Stimulated activated naive B cell treated with anti-CD40 and anti-IgM and Interleukin-4, amounts not matched to agents 10 μg/mL and 1 μg/mL and 100 μg/mL, for 72 hours (primary cell): ENCODE measurements at regions not wholly inside any gene's neighbourhood (a gene's known extent, or its start where the extent isn't known, plus 50 kb on each side); places are given as distances from the start of the nearest gene placed in this dataset.

Source experiments
- ATAC-seq, 2 donors: fragments of 150-1000 bp; cut with Tn5 transposase; replicated peaks; 2 replicates each; pipeline ENCODE4 v1.10.0; 2021; ENCODE audit warnings: moderate library complexity in 1 of 2
- DNase-seq: peaks from one replicate; pipeline ENCODE4 v3.0.0; 2021
- H3K27ac Mint-ChIP-seq: one replicate; pipeline ENCODE4 v1.8.0; 2022; ENCODE audit warnings: mild to moderate bottlenecking, mixed read lengths
- H3K27me3 Mint-ChIP-seq, 2 donors: one replicate each; pipeline ENCODE4 v1.8.0; 2022; ENCODE audit warnings: mixed read lengths in 2 of 2
- H3K36me3 Mint-ChIP-seq, 2 donors: one replicate each; pipeline ENCODE4 v1.8.0; 2022; ENCODE audit warnings: mixed read lengths in 2 of 2, mild to moderate bottlenecking in 1 of 2
- H3K4me1 Mint-ChIP-seq, 2 donors: one replicate each; pipeline ENCODE4 v1.8.0; 2022; ENCODE audit warnings: mixed read lengths in 2 of 2, mild to moderate bottlenecking in 1 of 2
- H3K4me3 Mint-ChIP-seq, 2 donors: one replicate each; pipeline ENCODE4 v1.8.0; 2022; ENCODE audit warnings: mild to moderate bottlenecking in 2 of 2, mixed read lengths in 2 of 2, moderate library complexity in 1 of 2
- H3K9me3 Mint-ChIP-seq, 2 donors: one replicate each; pipeline ENCODE4 v1.8.0; 2022; ENCODE audit warnings: mixed read lengths in 2 of 2, mild to moderate bottlenecking in 1 of 2

GRCh38 chr1:232878086-232878485 is 72.3 kb upstream of the NTPCR start:
- ATAC-seq = no peak
- DNase-seq = no peak
- no peaks in the 10 kb centered on the region for H3K36me3 Mint-ChIP-seq
- no peak overlapping the region for H3K27ac Mint-ChIP-seq
- H3K27me3 Mint-ChIP-seq = no peaks in the 10 kb centered on the region
- no peak overlapping the region for H3K4me3 Mint-ChIP-seq
- peaks cover 2 to 4% of the 10 kb centered on the region in 2 donors for H3K9me3 Mint-ChIP-seq
- H3K4me1 Mint-ChIP-seq = peaks cover 1 to 5% of the 10 kb centered on the region in 2 donors

GRCh38 chr1:232880354-232880753 is 70.1 kb upstream of the NTPCR start:
- DNase-seq (no peak), ATAC-seq (peak in 1 of 2 donors; percentile 38)
- Mint-ChIP-seq H3K9me3 (peaks cover 2 to 4% of the 10 kb centered on the region in 2 donors), H3K36me3 (no peaks in the 10 kb centered on the region), H3K27ac (no peak overlapping the region), H3K4me1 (peaks cover 1 to 5% of the 10 kb centered on the region in 2 donors), H3K4me3 (no peak overlapping the region), H3K27me3 (no peaks in the 10 kb centered on the region)

- DNase-seq (no peak), ATAC-seq (no peak)
- H3K27ac Mint-ChIP-seq = no peak overlapping the region
- H3K4me3 Mint-ChIP-seq = no peak overlapping the region
- no peaks in the 10 kb centered on the region for H3K4me1 Mint-ChIP-seq
- no peaks in the 10 kb centered on the region for H3K36me3 Mint-ChIP-seq
- H3K27me3 Mint-ChIP-seq = peaks cover 0 to 11% of the 10 kb centered on the region in 2 donors
- H3K9me3 Mint-ChIP-seq = no peaks in the 10 kb centered on the region
These were observed 66.3 kb upstream of the NTPCR start for GRCh38 chr1:232883992-232884661.

- Mint-ChIP-seq H3K27ac (no peak overlapping the region), H3K4me1 (no peaks in the 10 kb centered on the region), H3K4me3 (no peak overlapping the region), H3K27me3 (peaks cover 0 to 15% of the 10 kb centered on the region in 2 donors), H3K36me3 (no peaks in the 10 kb centered on the region), H3K9me3 (no peaks in the 10 kb centered on the region)
- no peak for DNase-seq
- ATAC-seq = no peak
These were observed 64.1 kb upstream of the NTPCR start for GRCh38 chr1:232886271-232886670.

GRCh38 chr1:232890340-232890943 is 60.0 kb upstream of the NTPCR start:
- peaks cover 0 to 20% of the 10 kb centered on the region in 2 donors for H3K27me3 Mint-ChIP-seq
- DNase-seq = no peak
- no peak overlapping the region for H3K27ac Mint-ChIP-seq
- ATAC-seq = no peak
- no peaks in the 10 kb centered on the region for H3K9me3 Mint-ChIP-seq
- H3K4me3 Mint-ChIP-seq = no peak overlapping the region
- H3K36me3 Mint-ChIP-seq = no peaks in the 10 kb centered on the region
- no peaks in the 10 kb centered on the region for H3K4me1 Mint-ChIP-seq

GRCh38 chr1:232891071-232891470 is 59.3 kb upstream of the NTPCR start:
- Mint-ChIP-seq H3K4me1 (no peaks in the 10 kb centered on the region), H3K4me3 (no peak overlapping the region), H3K27me3 (peaks cover 0 to 20% of the 10 kb centered on the region in 2 donors), H3K27ac (no peak overlapping the region), H3K9me3 (no peaks in the 10 kb centered on the region), H3K36me3 (no peaks in the 10 kb centered on the region)
- ATAC-seq (no peak), DNase-seq (no peak)

- no peaks in the 10 kb centered on the region for H3K36me3 Mint-ChIP-seq
- no peaks in the 10 kb centered on the region for H3K4me1 Mint-ChIP-seq
These were observed 58.6 kb upstream of the NTPCR start for GRCh38 chr1:232891656-232892317.

GRCh38 chr1:232893481-232894313 is 56.7 kb upstream of the NTPCR start:
- no peaks in the 10 kb centered on the region for H3K9me3 Mint-ChIP-seq
- H3K27ac Mint-ChIP-seq = no peak overlapping the region
- ATAC-seq (no peak), DNase-seq (no peak)
- peaks cover 0 to 9% of the 10 kb centered on the region in 2 donors for H3K27me3 Mint-ChIP-seq
- H3K36me3 Mint-ChIP-seq = no peaks in the 10 kb centered on the region
- H3K4me3 Mint-ChIP-seq = no peak overlapping the region
- H3K4me1 Mint-ChIP-seq = no peaks in the 10 kb centered on the region

More at GRCh38 chr1:232891656-232892317, 58.6 kb upstream of the NTPCR start:
- H3K4me3 Mint-ChIP-seq = no peak overlapping the region
- H3K27me3 Mint-ChIP-seq = peaks cover 0 to 19% of the 10 kb centered on the region in 2 donors
- no peak for ATAC-seq
- no peak overlapping the region for H3K27ac Mint-ChIP-seq
- no peak for DNase-seq
- no peaks in the 10 kb centered on the region for H3K9me3 Mint-ChIP-seq

GRCh38 chr1:232894436-232894835 is 56.0 kb upstream of the NTPCR start:
- DNase-seq (no peak), ATAC-seq (no peak)
- no peaks in the 10 kb centered on the region for H3K9me3 Mint-ChIP-seq
- no peaks in the 10 kb centered on the region for H3K4me1 Mint-ChIP-seq
- no peaks in the 10 kb centered on the region for H3K36me3 Mint-ChIP-seq
- H3K27ac Mint-ChIP-seq = no peak overlapping the region
- no peak overlapping the region for H3K4me3 Mint-ChIP-seq
- peaks cover 0 to 13% of the 10 kb centered on the region in 2 donors for H3K27me3 Mint-ChIP-seq

- Mint-ChIP-seq H3K4me1 (no peaks in the 10 kb centered on the region), H3K9me3 (no peaks in the 10 kb centered on the region), H3K4me3 (no peak overlapping the region), H3K27me3 (peaks cover 0 to 3% of the 10 kb centered on the region in 2 donors), H3K36me3 (no peaks in the 10 kb centered on the region), H3K27ac (no peak overlapping the region)
- ATAC-seq (no peak), DNase-seq (no peak)
These were observed 52.4 kb upstream of the NTPCR start for GRCh38 chr1:232897949-232898465.

GRCh38 chr1:232899268-232899667 is 51.1 kb upstream of the NTPCR start:
- Mint-ChIP-seq H3K27ac (no peak overlapping the region), H3K36me3 (no peaks in the 10 kb centered on the region), H3K27me3 (peaks cover 0 to 3% of the 10 kb centered on the region in 2 donors), H3K9me3 (no peaks in the 10 kb centered on the region), H3K4me1 (no peaks in the 10 kb centered on the region), H3K4me3 (no peak overlapping the region)
- no peak for DNase-seq
- no peak for ATAC-seq

GRCh38 chr1:232899839-232900238 is 50.6 kb upstream of the NTPCR start:
- H3K27ac Mint-ChIP-seq = no peak overlapping the region
- H3K9me3 Mint-ChIP-seq = no peaks in the 10 kb centered on the region
- no peak overlapping the region for H3K4me3 Mint-ChIP-seq
- DNase-seq (no peak), ATAC-seq (no peak)
- no peaks in the 10 kb centered on the region for H3K4me1 Mint-ChIP-seq
- H3K36me3 Mint-ChIP-seq = no peaks in the 10 kb centered on the region
- peaks cover 3% of the 10 kb centered on the region in 2 donors for H3K27me3 Mint-ChIP-seq
